WTC11 (cell line): ENCODE measurements at regions not wholly inside any gene's neighbourhood (a gene's known extent, or its start where the extent isn't known, plus 50 kb on each side); places are given as distances from the start of the nearest gene placed in this dataset.

Experiments used
- ATAC-seq: fragments of 200-7000 bp; cut with Tn5 transposase; 2 replicates; pipeline ENCODE4 v1.10.0; 2021; ENCODE audit warnings: mild to moderate bottlenecking, moderate library complexity
- CTCF ChIA-PET: fragments of 300-600 bp; sonication (Branson Sonifier 250); formaldehyde crosslinking; loops from one replicate; lab custom pipeline; 2021; ENCODE audit warnings: antibody characterized with exemption; lab: Charles Lee
- POLR2A ChIA-PET: fragments of 350-600 bp; sonication (Branson Sonifier 250); formaldehyde crosslinking; loops from one replicate; lab custom pipeline; 2021; ENCODE audit warnings: antibody characterized with exemption; lab: Charles Lee
- DNase-seq: peaks from one replicate; pipeline ENCODE4 v3.0.0; 2021; ENCODE audit warnings: low spot score
- H3K27ac Mint-ChIP-seq: 2 replicates; pipeline ENCODE4 v1.8.0; 2021; ENCODE audit warnings: mixed read lengths
- H3K27me3 Mint-ChIP-seq: 2 replicates; pipeline ENCODE4 v1.8.0; 2021; ENCODE audit warnings: low read depth, mild to moderate bottlenecking, moderate library complexity, mixed read lengths
- H3K36me3 Mint-ChIP-seq: 2 replicates; pipeline ENCODE4 v1.8.0; 2021; ENCODE audit warnings: mixed read lengths
- H3K4me1 Mint-ChIP-seq: 2 replicates; pipeline ENCODE4 v1.8.0; 2022; ENCODE audit warnings: mixed read lengths
- H3K4me3 Mint-ChIP-seq: 2 replicates; pipeline ENCODE4 v1.8.0; 2021; ENCODE audit warnings: mild to moderate bottlenecking, moderate library complexity, mixed read lengths
- H3K9me3 Mint-ChIP-seq: 2 replicates; pipeline ENCODE4 v1.8.0; 2021; ENCODE audit warnings: mixed read lengths
- ATF2 ChIP-seq: sonication (generic); formaldehyde crosslinking; IDR thresholded peaks from 2 replicates; pipeline ENCODE4 v1.8.1; 2022; ENCODE audit warnings: low read depth, missing genetic modification reagents, borderline replicate concordance
- E2F4 ChIP-seq: sonication (generic); formaldehyde crosslinking; IDR thresholded peaks from 2 replicates; pipeline ENCODE4 v1.8.1; 2022; ENCODE audit warnings: low read depth, mild to moderate bottlenecking, moderate library complexity, missing genetic modification reagents, borderline replicate concordance
- FOXK1 ChIP-seq: sonication (generic); formaldehyde crosslinking; IDR thresholded peaks from 2 replicates; pipeline ENCODE4 v1.8.0; 2022; ENCODE audit warnings: mild to moderate bottlenecking, moderate library complexity, missing genetic modification reagents
- GABPB1 ChIP-seq: sonication (generic); formaldehyde crosslinking; IDR thresholded peaks from 2 replicates; pipeline ENCODE4 v1.8.1; 2023; ENCODE audit warnings: mild to moderate bottlenecking, missing genetic modification reagents
- NFATC4 ChIP-seq: fragments of 250-450 bp; sonication (Bioruptor Pico); IDR thresholded peaks from 2 replicates; pipeline ENCODE4 v1.9.0; 2021; ENCODE audit warnings: mild to moderate bottlenecking
- PRRX2 ChIP-seq: fragments of 250-450 bp; sonication (Bioruptor Pico); IDR thresholded peaks from 2 replicates; pipeline ENCODE4 v1.8.0; 2021; ENCODE audit warnings: mild to moderate bottlenecking
- SMAD4 ChIP-seq: sonication (generic); formaldehyde crosslinking; IDR thresholded peaks from 2 replicates; pipeline ENCODE4 v1.8.0; 2022; ENCODE audit warnings: mild to moderate bottlenecking, missing genetic modification reagents
- TEAD1 ChIP-seq: sonication (generic); formaldehyde crosslinking; IDR thresholded peaks from 2 replicates; pipeline ENCODE4 v1.8.0; 2022; ENCODE audit warnings: mild to moderate bottlenecking, missing genetic modification reagents
- ZNF138 ChIP-seq: sonication (generic); formaldehyde crosslinking; conservative IDR thresholded peaks from 2 replicates; pipeline ENCODE4 v1.8.1; 2022; ENCODE audit warnings: mild to moderate bottlenecking, moderate library complexity, missing genetic modification reagents
- ZNF532 ChIP-seq: fragments of 250-450 bp; sonication (Bioruptor Pico); IDR thresholded peaks from 2 replicates; pipeline ENCODE4 v1.9.0; 2021; ENCODE audit warnings: mild to moderate bottlenecking, borderline replicate concordance
- ZSCAN18 ChIP-seq: fragments of 250-450 bp; sonication (Bioruptor Pico); IDR thresholded peaks from 2 replicates; pipeline ENCODE4 v2.1.2; 2022; ENCODE audit warnings: mild to moderate bottlenecking, moderate library complexity
- TF ChIP-seq, protein P1 (sequence below): fragments of 250-450 bp; sonication (Bioruptor Pico); IDR thresholded peaks from 2 replicates; pipeline ENCODE4 v1.8.0; 2021; ENCODE audit warnings: mild to moderate bottlenecking
- TF ChIP-seq, protein P2 (sequence below): sonication (generic); formaldehyde crosslinking; IDR thresholded peaks from 2 replicates; pipeline ENCODE4 v1.8.1; 2022; ENCODE audit warnings: mild to moderate bottlenecking, moderate library complexity, missing genetic modification reagents
- TF ChIP-seq, protein P3 (sequence below): sonication (generic); formaldehyde crosslinking; IDR thresholded peaks from 2 replicates; pipeline ENCODE4 v1.8.0; 2022; ENCODE audit warnings: mild to moderate bottlenecking, missing genetic modification reagents

DNA sequence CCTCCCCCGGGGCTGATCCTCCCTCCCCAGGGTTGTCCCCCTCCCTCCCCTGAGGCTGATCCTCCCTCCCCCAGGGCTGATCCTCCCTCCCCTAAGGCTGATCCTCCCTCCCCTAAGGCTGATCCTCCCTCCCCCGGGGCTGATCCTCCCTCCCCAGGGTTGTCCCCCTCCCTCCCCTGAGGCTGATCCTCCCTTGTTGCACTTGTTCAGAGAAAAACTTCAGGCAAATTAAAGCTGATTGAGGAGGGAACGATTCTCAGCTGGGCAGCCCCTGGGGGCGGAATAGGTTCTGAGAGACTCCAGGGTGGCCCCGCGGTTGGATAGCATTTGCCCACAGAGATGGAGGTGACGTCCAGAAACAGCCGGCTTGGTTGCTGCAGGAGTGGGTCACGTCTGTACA lies 110.7 kb upstream of the ADRA2C start:
- Mint-ChIP-seq H3K27me3 (peaks cover 4% of the 10 kb centered on the region; the same call in 1 of the 2 replicates), H3K36me3 (no peaks in the 10 kb centered on the region), H3K9me3 (no peaks in the 10 kb centered on the region), H3K27ac (no peak overlapping the region), H3K4me3 (no peak overlapping the region), H3K4me1 (peaks cover 15% of the 10 kb centered on the region)
- ChIA-PET CTCF (interaction anchor here (1.4 kb wide), 1 partner anchor 40 kb away, joined by 3 read pairs; no protein-coding TSS in a partner anchor), POLR2A (no interaction called here)
- TF ChIP-seq, protein P1, sequence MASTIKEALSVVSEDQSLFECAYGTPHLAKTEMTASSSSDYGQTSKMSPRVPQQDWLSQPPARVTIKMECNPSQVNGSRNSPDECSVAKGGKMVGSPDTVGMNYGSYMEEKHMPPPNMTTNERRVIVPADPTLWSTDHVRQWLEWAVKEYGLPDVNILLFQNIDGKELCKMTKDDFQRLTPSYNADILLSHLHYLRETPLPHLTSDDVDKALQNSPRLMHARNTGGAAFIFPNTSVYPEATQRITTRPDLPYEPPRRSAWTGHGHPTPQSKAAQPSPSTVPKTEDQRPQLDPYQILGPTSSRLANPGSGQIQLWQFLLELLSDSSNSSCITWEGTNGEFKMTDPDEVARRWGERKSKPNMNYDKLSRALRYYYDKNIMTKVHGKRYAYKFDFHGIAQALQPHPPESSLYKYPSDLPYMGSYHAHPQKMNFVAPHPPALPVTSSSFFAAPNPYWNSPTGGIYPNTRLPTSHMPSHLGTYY = no peak
- no peak for TF ChIP-seq FOXK1 (CRISPR knock-in tag)
- no peak for TF ChIP-seq ZNF532
- no peak for TF ChIP-seq PRRX2 (CRISPR knock-in tag)
- TF ChIP-seq ATF2 (CRISPR knock-in tag) = no peak
- TF ChIP-seq SMAD4 (CRISPR knock-in tag) = no peak
- no peak for TF ChIP-seq ZNF138 (CRISPR knock-in tag)
- TF ChIP-seq ZSCAN18 (CRISPR knock-in tag) = no peak
- TF ChIP-seq, protein P2, sequence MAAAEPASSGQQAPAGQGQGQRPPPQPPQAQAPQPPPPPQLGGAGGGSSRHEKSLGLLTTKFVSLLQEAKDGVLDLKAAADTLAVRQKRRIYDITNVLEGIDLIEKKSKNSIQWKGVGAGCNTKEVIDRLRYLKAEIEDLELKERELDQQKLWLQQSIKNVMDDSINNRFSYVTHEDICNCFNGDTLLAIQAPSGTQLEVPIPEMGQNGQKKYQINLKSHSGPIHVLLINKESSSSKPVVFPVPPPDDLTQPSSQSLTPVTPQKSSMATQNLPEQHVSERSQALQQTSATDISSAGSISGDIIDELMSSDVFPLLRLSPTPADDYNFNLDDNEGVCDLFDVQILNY = no peak
- TF ChIP-seq TEAD1 (CRISPR knock-in tag) = no peak
- TF ChIP-seq NFATC4 (CRISPR knock-in tag) = no peak
- DNase-seq (no peak), ATAC-seq (no peak)

GRCh38 chr4:3654036-3654807 lies 112.0 kb upstream of the ADRA2C start:
- Mint-ChIP-seq H3K36me3 (no peaks in the 10 kb centered on the region), H3K4me1 (peaks cover 14% of the 10 kb centered on the region), H3K27ac (no peak overlapping the region), H3K9me3 (no peaks in the 10 kb centered on the region), H3K27me3 (peaks cover 5% of the 10 kb centered on the region; the same call in 1 of the 2 replicates), H3K4me3 (no peak overlapping the region)
- DNase-seq = no peak
- TF ChIP-seq GABPB1 (CRISPR knock-in tag) = no peak
- no peak for TF ChIP-seq E2F4 (CRISPR knock-in tag)
- TF ChIP-seq, protein P3, sequence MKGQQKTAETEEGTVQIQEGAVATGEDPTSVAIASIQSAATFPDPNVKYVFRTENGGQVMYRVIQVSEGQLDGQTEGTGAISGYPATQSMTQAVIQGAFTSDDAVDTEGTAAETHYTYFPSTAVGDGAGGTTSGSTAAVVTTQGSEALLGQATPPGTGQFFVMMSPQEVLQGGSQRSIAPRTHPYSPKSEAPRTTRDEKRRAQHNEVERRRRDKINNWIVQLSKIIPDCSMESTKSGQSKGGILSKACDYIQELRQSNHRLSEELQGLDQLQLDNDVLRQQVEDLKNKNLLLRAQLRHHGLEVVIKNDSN (CRISPR knock-in tag) = no peak
- CTCF ChIA-PET = no interaction called here
- POLR2A ChIA-PET = no interaction called here
- no peak for ATAC-seq
